Neural progenitor cell (in vitro differentiated cells): ENCODE measurements at regions not wholly inside any gene's neighbourhood (a gene's known extent, or its start where the extent isn't known, plus 50 kb on each side); places are given as distances from the start of the nearest gene placed in this dataset.

Experiments
- DNase-seq: peaks from one replicate; pipeline ENCODE4 v3.0.0-alpha.2; 2016; ENCODE audit warnings: low spot score
- H2AFZ ChIP-seq: fragments of 200-600 bp; sonication (generic); replicated peaks from 2 replicates; pipeline ENCODE4 v1.6.1; 2016; ENCODE audit warnings: antibody characterized with exemption
- H3F3A ChIP-seq: fragments of 200-600 bp; sonication (generic); 2 replicates; pipeline ENCODE4 v1.6.1; 2016; ENCODE audit warnings: antibody characterized with exemption, low read depth
- H3K27ac ChIP-seq: fragments of 200-600 bp; sonication (generic); 2 replicates; pipeline ENCODE4 v1.5.1; 2016; ENCODE audit warnings: mild to moderate bottlenecking
- H3K27me3 ChIP-seq: fragments of 200-600 bp; sonication (generic); 2 replicates; pipeline ENCODE4 v1.6.1; 2016; ENCODE audit warnings: mild to moderate bottlenecking, moderate library complexity
- H3K36me3 ChIP-seq: fragments of 200-600 bp; sonication (generic); 2 replicates; pipeline ENCODE4 v1.5.1; 2016
- H3K4me1 ChIP-seq: fragments of 200-600 bp; sonication (generic); 2 replicates; pipeline ENCODE4 v1.6.1; 2016; ENCODE audit warnings: mixed run types
- H3K4me2 ChIP-seq: fragments of 200-600 bp; sonication (generic); 2 replicates; pipeline ENCODE4 v1.6.1; 2016
- H3K4me3 ChIP-seq: fragments of 200-600 bp; sonication (generic); 2 replicates; pipeline ENCODE4 v1.5.1; 2016
- H3K79me2 ChIP-seq: fragments of 200-600 bp; sonication (generic); 2 replicates; pipeline ENCODE4 v1.6.1; 2016; ENCODE audit warnings: low read depth
- H3K9ac ChIP-seq: fragments of 200-600 bp; sonication (generic); 2 replicates; pipeline ENCODE4 v1.6.1; 2016
- H3K9me3 ChIP-seq: fragments of 200-600 bp; sonication (generic); 2 replicates; pipeline ENCODE4 v1.5.1; 2016; ENCODE audit warnings: low read depth
- H4K20me1 ChIP-seq: fragments of 200-600 bp; sonication (generic); 2 replicates; pipeline ENCODE4 v1.6.1; 2016; ENCODE audit warnings: low read depth
- H3K27ac Mint-ChIP-seq: 3 replicates; pipeline ENCODE4 v1.8.0; 2021; ENCODE audit warnings: mixed read lengths
- H3K27me3 Mint-ChIP-seq: 2 replicates; pipeline ENCODE4 v1.8.0; 2022; ENCODE audit warnings: low read depth, mild to moderate bottlenecking, inconsistent platforms, moderate library complexity, mixed read lengths; ENCODE audit not compliant: insufficient read depth
- H3K36me3 Mint-ChIP-seq: 3 replicates; pipeline ENCODE4 v1.8.0; 2021; ENCODE audit warnings: mixed read lengths
- H3K4me1 Mint-ChIP-seq: 3 replicates; pipeline ENCODE4 v1.8.0; 2021; ENCODE audit warnings: mixed read lengths
- H3K4me3 Mint-ChIP-seq: 3 replicates; pipeline ENCODE4 v1.8.0; 2021; ENCODE audit warnings: mild to moderate bottlenecking, moderate library complexity, mixed read lengths
- H3K9me3 Mint-ChIP-seq: 3 replicates; pipeline ENCODE4 v1.8.0; 2020; ENCODE audit warnings: mixed read lengths
- EZH2 ChIP-seq: fragments of 200-600 bp; sonication (generic); IDR thresholded peaks from 2 replicates; pipeline ENCODE4 v1.6.1; 2017; ENCODE audit warnings: antibody characterized with exemption, mild to moderate bottlenecking, moderate library complexity
- EZH2phosphoT487 ChIP-seq: fragments of 200-600 bp; sonication (generic); IDR thresholded peaks from 2 replicates; pipeline ENCODE4 v1.6.1; 2017; ENCODE audit warnings: antibody characterized with exemption
- TF ChIP-seq, protein P1 (sequence below): fragments of 200-600 bp; sonication (generic); IDR thresholded peaks from 2 replicates; pipeline ENCODE4 v1.5.1; 2017; ENCODE audit warnings: antibody characterized with exemption, mild to moderate bottlenecking

DNA sequence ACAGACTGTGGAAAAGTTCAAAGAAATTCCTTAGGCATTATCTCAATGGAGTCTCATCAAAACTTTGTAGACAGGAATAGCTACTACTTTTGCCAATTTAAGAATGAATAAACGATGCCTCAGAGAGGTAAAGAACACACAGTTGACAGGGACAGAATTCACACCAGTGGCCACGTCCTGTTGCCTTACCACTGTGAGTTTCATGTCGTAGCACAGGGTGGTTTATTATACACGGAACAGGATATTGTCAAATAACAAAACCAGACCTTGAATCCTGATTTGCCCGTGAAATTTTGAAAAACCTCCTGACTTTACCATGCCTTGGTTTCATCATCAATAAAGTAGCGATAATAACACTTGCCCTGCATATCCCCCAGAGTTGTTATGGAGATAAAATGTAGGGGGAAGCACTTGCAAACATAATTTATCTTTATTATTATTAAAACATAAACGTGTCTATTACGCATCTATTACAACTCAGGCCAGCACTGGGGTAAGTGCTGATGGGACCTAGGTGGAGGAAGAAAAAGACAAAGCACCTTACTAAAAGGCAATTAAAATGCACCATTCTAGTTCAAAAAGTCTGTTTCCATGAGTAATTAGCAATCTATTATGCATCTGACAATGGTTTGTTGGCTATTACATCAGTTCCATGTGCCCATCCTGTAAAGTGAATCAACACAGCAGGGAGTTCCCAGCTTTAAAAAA, 408.1 kb upstream of the RUNX1 start:
- H3K4me1 ChIP-seq: peaks cover 4% of the 10 kb centered on the region
- H3K4me3 ChIP-seq: no peak overlapping the region
- H3K27ac ChIP-seq: no peak overlapping the region
- Mint-ChIP-seq H3K27me3 (no peaks in the 10 kb centered on the region), H3K9me3 (peaks cover 1% of the 10 kb centered on the region), H3K27ac (no peak overlapping the region), H3K4me3 (no peak overlapping the region), H3K4me1 (no peaks in the 10 kb centered on the region), H3K36me3 (no peaks in the 10 kb centered on the region)
- no peak overlapping the region for H2AFZ ChIP-seq
- no peak overlapping the region for H3K9ac ChIP-seq
- no peaks in the 10 kb centered on the region for H4K20me1 ChIP-seq
- no peaks in the 10 kb centered on the region for H3K36me3 ChIP-seq
- TF ChIP-seq, protein P1, sequence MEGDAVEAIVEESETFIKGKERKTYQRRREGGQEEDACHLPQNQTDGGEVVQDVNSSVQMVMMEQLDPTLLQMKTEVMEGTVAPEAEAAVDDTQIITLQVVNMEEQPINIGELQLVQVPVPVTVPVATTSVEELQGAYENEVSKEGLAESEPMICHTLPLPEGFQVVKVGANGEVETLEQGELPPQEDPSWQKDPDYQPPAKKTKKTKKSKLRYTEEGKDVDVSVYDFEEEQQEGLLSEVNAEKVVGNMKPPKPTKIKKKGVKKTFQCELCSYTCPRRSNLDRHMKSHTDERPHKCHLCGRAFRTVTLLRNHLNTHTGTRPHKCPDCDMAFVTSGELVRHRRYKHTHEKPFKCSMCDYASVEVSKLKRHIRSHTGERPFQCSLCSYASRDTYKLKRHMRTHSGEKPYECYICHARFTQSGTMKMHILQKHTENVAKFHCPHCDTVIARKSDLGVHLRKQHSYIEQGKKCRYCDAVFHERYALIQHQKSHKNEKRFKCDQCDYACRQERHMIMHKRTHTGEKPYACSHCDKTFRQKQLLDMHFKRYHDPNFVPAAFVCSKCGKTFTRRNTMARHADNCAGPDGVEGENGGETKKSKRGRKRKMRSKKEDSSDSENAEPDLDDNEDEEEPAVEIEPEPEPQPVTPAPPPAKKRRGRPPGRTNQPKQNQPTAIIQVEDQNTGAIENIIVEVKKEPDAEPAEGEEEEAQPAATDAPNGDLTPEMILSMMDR: no peak
- TF ChIP-seq EZH2: no peak
- TF ChIP-seq EZH2phosphoT487: no peak
- no peaks in the 10 kb centered on the region for H3K27me3 ChIP-seq
- H3K9me3 ChIP-seq: no peaks in the 10 kb centered on the region
- H3K79me2 ChIP-seq: no peaks in the 10 kb centered on the region
- no peaks in the 10 kb centered on the region for H3F3A ChIP-seq
- no peak for DNase-seq
- no peak overlapping the region for H3K4me2 ChIP-seq

DNA sequence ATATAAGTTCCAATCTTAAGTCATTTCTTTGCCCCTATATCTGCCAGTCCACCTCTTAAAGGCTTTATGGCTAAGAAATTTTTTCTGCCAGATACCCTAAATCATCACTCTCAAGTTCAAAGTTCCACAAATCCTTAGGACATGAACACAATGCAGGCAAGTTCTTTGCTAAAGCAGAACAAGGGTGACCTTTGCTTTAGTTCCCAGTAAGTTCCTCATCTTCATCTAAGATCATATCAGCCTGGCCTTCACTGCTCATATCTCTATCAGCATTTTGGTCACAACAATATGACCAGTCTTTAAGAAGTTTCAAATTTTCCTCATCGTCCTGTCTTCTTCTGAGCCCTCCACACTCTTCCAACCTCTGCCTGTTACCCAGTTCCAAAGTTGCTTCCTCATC, 402.2 kb upstream of the RUNX1 start:
- TF ChIP-seq, protein P1: no peak
- TF ChIP-seq EZH2phosphoT487 (no peak), EZH2 (no peak)
- Histone ChIP-seq H3K79me2 (no peaks in the 10 kb centered on the region), H4K20me1 (no peaks in the 10 kb centered on the region), H3K4me3 (no peak overlapping the region), H3K36me3 (no peaks in the 10 kb centered on the region), H3K27ac (no peak overlapping the region), H3K27me3 (no peaks in the 10 kb centered on the region), H3K4me2 (no peak overlapping the region), H3K4me1 (no peaks in the 10 kb centered on the region), H3F3A (no peaks in the 10 kb centered on the region), H3K9me3 (no peaks in the 10 kb centered on the region), H2AFZ (no peak overlapping the region), H3K9ac (no peak overlapping the region)
- H3K9me3 Mint-ChIP-seq: peaks cover 19% of the 10 kb centered on the region
- H3K4me1 Mint-ChIP-seq: no peaks in the 10 kb centered on the region
- no peak overlapping the region for H3K27ac Mint-ChIP-seq
- DNase-seq: no peak
- no peak overlapping the region for H3K4me3 Mint-ChIP-seq
- H3K36me3 Mint-ChIP-seq: peaks cover 2% of the 10 kb centered on the region
- no peaks in the 10 kb centered on the region for H3K27me3 Mint-ChIP-seq

DNA sequence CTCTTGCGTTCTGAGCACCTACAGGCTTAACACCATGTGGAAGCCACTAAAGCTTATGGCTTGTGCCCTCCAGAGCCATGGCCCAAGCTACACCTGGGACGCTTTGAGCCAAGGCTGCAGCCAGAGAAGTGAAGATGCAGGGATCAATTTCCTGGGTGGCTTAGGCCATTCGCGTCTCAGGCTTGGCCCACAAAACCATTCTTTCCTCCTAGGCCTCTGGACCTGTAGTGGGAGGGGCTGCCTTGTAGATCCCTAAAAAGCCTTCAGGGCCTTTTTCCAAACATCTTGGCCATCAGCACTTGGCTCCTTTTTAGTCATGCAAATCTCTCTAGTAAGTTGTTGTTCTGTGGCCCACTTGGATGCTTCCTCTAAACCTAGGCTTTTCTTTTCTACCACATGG, 401.7 kb upstream of the RUNX1 start:
- Histone ChIP-seq H3K4me1 (no peaks in the 10 kb centered on the region), H4K20me1 (no peaks in the 10 kb centered on the region), H2AFZ (no peak overlapping the region), H3K4me2 (no peak overlapping the region), H3K4me3 (no peak overlapping the region), H3K9me3 (no peaks in the 10 kb centered on the region), H3F3A (no peaks in the 10 kb centered on the region), H3K36me3 (no peaks in the 10 kb centered on the region), H3K79me2 (no peaks in the 10 kb centered on the region), H3K27ac (no peak overlapping the region), H3K27me3 (no peaks in the 10 kb centered on the region), H3K9ac (no peak overlapping the region)
- H3K4me3 Mint-ChIP-seq: no peak overlapping the region
- TF ChIP-seq EZH2: no peak
- TF ChIP-seq, protein P1: no peak
- no peak for TF ChIP-seq EZH2phosphoT487
- H3K27ac Mint-ChIP-seq: no peak overlapping the region
- no peaks in the 10 kb centered on the region for H3K27me3 Mint-ChIP-seq
- no peaks in the 10 kb centered on the region for H3K4me1 Mint-ChIP-seq
- peaks cover 19% of the 10 kb centered on the region for H3K9me3 Mint-ChIP-seq
- H3K36me3 Mint-ChIP-seq: peaks cover 2% of the 10 kb centered on the region
- no peak for DNase-seq
